Parathyroid adenoma (tissue), 2 donors: ENCODE measurements at regions not wholly inside any gene's neighbourhood (a gene's known extent, or its start where the extent isn't known, plus 50 kb on each side); places are given as distances from the start of the nearest gene placed in this dataset.

Experiments used
- H2AFZ ChIP-seq: fragments of 300-600 bp; sonication (generic); one replicate; pipeline ENCODE4 v1.7.0; 2017; ENCODE audit warnings: antibody characterized with exemption, mild to moderate bottlenecking
- H3K27ac ChIP-seq: fragments of 300-600 bp; sonication (generic); one replicate; pipeline ENCODE4 v1.7.0; 2017
- H3K27me3 ChIP-seq: fragments of 300-600 bp; sonication (generic); one replicate; pipeline ENCODE4 v1.7.0; 2017; ENCODE audit warnings: low read length; ENCODE audit not compliant: control insufficient read depth, insufficient read depth
- H3K36me3 ChIP-seq: fragments of 300-600 bp; sonication (generic); one replicate; pipeline ENCODE4 v1.7.0; 2017; ENCODE audit warnings: low read length; ENCODE audit not compliant: control insufficient read depth, insufficient read depth
- H3K4me1 ChIP-seq: fragments of 300-600 bp; sonication (generic); one replicate; pipeline ENCODE4 v1.7.0; 2017; ENCODE audit warnings: control low read depth
- H3K4me2 ChIP-seq: fragments of 300-600 bp; sonication (generic); one replicate; pipeline ENCODE4 v1.7.0; 2017; ENCODE audit warnings: low read length
- H3K4me3 ChIP-seq: fragments of 300-600 bp; sonication (generic); one replicate; pipeline ENCODE4 v1.7.0; 2017; ENCODE audit warnings: low read depth, low read length
- H3K79me2 ChIP-seq: fragments of 300-600 bp; sonication (generic); one replicate; pipeline ENCODE4 v1.7.0; 2017; ENCODE audit warnings: control low read depth
- H3K9ac ChIP-seq: fragments of 300-600 bp; sonication (generic); one replicate; pipeline ENCODE4 v1.7.0; 2017; ENCODE audit warnings: mild to moderate bottlenecking
- H3K9me3 ChIP-seq: fragments of 300-600 bp; sonication (generic); one replicate; pipeline ENCODE4 v1.7.0; 2017; ENCODE audit warnings: low read length; ENCODE audit not compliant: control insufficient read depth
- CTCF ChIP-seq: fragments of 300-600 bp; sonication (generic); IDR thresholded peaks from one replicate; pipeline ENCODE4 v1.7.0; 2017; ENCODE audit warnings: antibody characterized with exemption, mild to moderate bottlenecking
- donor health status: primary hyperparathyroidism.

- Histone ChIP-seq H3K9me3 (no peaks in the 10 kb centered on the region), H3K27ac (no peak overlapping the region), H3K36me3 (no peaks in the 10 kb centered on the region), H3K4me3 (no peak overlapping the region), H3K9ac (no peak overlapping the region), H3K4me2 (no peak overlapping the region), H2AFZ (no peak overlapping the region), H3K79me2 (no peaks in the 10 kb centered on the region), H3K27me3 (no peaks in the 10 kb centered on the region), H3K4me1 (no peaks in the 10 kb centered on the region)
- TF ChIP-seq CTCF: no peak
Measured at GRCh38 chr9:71329873-71330272, 208.5 kb upstream of the TRPM3 start.

GRCh38 chr9:71326360-71326759, 204.9 kb upstream of the TRPM3 start:
- H3K4me1 ChIP-seq: no peaks in the 10 kb centered on the region
- no peak for TF ChIP-seq CTCF
- H3K9ac ChIP-seq: no peak overlapping the region
- no peak overlapping the region for H3K27ac ChIP-seq
- no peak overlapping the region for H3K4me2 ChIP-seq
- no peaks in the 10 kb centered on the region for H3K9me3 ChIP-seq
- H3K79me2 ChIP-seq: no peaks in the 10 kb centered on the region
- H2AFZ ChIP-seq: no peak overlapping the region
- H3K27me3 ChIP-seq: no peaks in the 10 kb centered on the region
- H3K4me3 ChIP-seq: no peak overlapping the region
- H3K36me3 ChIP-seq: no peaks in the 10 kb centered on the region

GRCh38 chr9:71323357-71323756, 201.9 kb upstream of the TRPM3 start:
- H3K9me3 ChIP-seq: no peaks in the 10 kb centered on the region
- no peak overlapping the region for H3K9ac ChIP-seq
- no peak for TF ChIP-seq CTCF
- no peaks in the 10 kb centered on the region for H3K79me2 ChIP-seq
- H3K36me3 ChIP-seq: no peaks in the 10 kb centered on the region
- no peak overlapping the region for H2AFZ ChIP-seq
- no peak overlapping the region for H3K4me2 ChIP-seq
- H3K4me1 ChIP-seq: no peaks in the 10 kb centered on the region
- H3K27ac ChIP-seq: no peak overlapping the region
- no peaks in the 10 kb centered on the region for H3K27me3 ChIP-seq
- no peak overlapping the region for H3K4me3 ChIP-seq

GRCh38 chr9:71322311-71322710, 200.9 kb upstream of the TRPM3 start:
- H3K27me3 ChIP-seq: no peaks in the 10 kb centered on the region
- no peak overlapping the region for H3K4me2 ChIP-seq
- no peak overlapping the region for H2AFZ ChIP-seq
- H3K27ac ChIP-seq: no peak overlapping the region
- no peaks in the 10 kb centered on the region for H3K79me2 ChIP-seq
- H3K4me1 ChIP-seq: no peaks in the 10 kb centered on the region
- no peak overlapping the region for H3K9ac ChIP-seq
- TF ChIP-seq CTCF: no peak
- H3K4me3 ChIP-seq: no peak overlapping the region
- no peaks in the 10 kb centered on the region for H3K36me3 ChIP-seq
- no peaks in the 10 kb centered on the region for H3K9me3 ChIP-seq

- Histone ChIP-seq H2AFZ (no peak overlapping the region), H3K9ac (no peak overlapping the region), H3K27me3 (no peaks in the 10 kb centered on the region), H3K9me3 (no peaks in the 10 kb centered on the region), H3K4me2 (no peak overlapping the region), H3K27ac (no peak overlapping the region), H3K79me2 (no peaks in the 10 kb centered on the region), H3K4me1 (no peaks in the 10 kb centered on the region), H3K4me3 (no peak overlapping the region), H3K36me3 (no peaks in the 10 kb centered on the region)
- TF ChIP-seq CTCF: no peak
Measured at GRCh38 chr9:71308454-71308853, 187.0 kb upstream of the TRPM3 start.
